ENCODE measurements at regions not wholly inside any gene's neighbourhood (a gene's known extent, or its start where the extent isn't known, plus 50 kb on each side); places are given as distances from the start of the nearest gene placed in this dataset.
"Not testable (repeated sequence)": the region's sequence is repeated elsewhere in the genome, so short reads cannot be mapped to it uniquely, and the experiment has no call there.

DNA sequence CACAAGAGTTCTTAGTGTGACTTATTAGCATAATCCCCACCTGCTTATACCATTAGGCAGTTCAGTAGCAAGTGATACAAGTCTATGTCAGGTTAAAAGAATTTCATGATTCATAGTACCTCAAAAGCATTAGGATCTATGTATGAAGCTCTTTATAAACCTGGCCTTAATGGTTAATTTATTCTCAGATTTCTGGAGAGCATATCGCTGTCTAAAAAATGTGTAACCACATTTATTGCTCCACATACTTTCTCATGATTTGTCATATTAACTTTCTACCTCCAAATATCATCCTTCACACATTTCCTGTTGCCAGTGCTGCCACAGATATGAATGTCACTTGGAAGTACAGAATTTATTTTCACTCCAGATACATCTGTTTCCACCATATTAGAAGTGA, 332.8 kb upstream of the MAP2 start:
- DNase-seq, result no peak

DNA sequence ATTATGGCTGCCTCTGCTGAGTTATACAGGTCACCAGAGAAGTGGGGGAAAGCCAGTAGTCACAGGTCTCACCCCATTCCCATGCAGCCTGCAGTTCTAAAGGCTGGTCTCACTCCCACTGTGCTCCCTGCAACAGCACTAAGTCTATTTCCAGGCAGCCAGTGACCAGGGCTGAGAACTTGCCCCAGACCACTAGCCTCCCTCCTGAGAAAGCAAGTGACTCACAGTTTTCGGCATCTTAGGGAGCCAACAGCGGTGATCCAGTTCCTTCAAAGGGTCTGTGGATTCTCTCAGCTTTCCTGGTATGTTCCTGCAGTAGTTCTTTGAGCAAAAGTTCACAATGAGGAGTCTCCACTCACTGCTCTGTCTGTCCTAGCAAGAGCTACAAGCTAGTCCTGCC, 329.6 kb upstream of the MAP2 start:
- DNase-seq, result no peak

DNA sequence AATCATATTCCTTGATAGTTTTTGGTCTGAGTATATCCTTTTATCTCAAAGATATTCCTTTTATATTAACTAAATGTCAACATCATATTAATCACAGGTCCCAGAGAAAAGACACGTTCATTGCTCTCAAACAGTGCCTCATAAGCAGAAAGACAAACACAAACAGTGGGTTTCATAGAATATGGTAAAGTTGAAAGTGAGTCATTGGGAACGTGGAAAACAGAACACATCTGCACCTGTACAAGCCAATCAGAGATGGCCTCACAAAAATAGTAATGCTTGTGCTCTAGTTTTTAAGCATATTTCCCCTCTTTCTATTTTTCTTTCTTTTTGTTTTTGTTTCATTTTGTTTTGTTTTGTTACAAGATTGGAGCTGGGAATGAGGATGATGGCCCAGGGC, 328.4 kb upstream of the MAP2 start:
- no peak for DNase-seq

DNA sequence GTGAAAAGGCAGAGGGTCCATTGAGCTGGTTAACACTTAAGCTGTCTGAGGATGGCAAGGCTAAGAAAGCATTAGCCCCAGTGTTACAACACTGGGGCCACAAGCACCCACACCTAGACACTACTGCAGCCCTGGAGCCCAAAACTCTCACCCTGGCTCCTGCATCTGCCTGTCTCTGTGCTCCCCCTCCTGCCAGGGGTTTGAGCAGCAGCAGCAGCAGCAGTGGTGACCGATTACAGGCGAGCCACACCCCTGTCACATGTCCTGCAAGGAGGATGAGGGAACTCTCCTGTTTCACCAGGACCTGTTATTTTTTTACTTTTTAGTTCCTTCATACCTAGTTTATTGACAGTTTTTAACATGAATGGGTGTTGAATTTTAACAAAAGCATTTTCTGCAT, 326.7 kb upstream of the MAP2 start:
- no peak for DNase-seq

DNA sequence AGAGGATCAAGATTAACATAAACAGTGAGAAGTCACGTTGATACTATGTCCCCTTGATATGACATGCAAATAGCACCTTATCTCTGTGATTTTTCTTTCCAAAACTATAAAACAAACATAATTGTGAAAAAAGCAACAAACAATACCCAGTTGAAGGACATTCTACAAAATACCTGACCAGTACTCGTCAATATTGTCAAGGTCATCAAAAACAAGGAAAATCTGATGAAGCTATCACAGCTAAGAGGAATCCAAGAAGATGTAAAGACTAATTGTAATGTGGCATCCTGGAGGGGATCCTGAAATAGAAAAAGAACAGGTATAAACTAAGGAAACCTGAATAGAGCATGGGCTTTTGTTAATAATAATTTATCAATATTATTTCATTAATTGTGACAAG, 321.5 kb upstream of the MAP2 start:
- DNase-seq, result no peak

DNA sequence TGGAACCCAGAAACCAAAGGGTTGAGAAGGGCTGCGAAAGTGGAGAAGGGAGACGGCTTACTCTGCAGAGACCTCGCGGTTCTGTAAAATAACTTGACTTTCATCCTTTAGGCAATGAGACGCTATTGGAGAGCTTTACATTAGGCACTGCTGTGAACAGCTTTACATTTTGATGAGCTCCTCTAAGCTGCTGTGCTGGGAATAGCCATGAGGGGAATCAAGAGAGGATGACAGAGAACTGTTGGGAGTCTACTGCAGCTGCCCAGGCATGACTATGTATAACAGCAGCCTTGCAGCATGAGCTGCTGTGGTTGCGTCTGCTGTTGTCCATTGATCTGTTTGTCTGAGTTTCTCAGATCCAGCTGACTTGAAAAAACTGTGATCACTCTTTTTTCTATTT, 310.8 kb upstream of the MAP2 start:
- no peak for DNase-seq

DNA sequence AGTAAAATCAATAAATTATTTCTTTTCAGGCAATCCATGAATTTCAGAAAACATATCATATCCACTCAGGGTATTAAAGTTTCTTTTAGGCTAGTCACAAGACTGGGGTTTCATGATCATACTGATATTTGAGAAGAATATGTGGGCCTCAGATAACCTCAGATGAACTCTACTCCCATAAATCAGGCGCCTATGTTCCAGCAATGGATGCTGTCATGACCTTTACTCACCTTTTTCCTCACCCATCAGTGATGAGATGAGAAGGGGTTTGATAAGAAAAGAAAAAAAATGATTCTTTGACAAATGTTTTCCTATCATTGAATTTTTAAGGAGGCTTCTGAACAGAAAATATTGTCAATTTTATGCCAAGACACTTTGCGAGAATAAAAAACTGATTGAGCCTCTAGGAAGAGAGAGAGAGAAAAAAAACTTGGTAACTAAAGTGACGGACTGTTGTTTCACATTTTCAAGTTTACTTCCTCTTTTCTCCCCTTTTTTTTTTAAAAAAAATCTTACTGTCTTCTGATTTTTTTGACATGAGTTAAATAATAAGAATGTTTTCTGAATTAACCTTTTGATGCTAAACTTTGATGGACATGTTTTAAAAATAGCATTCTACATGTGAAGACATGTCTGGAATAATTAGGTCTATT, 309.1 kb upstream of the MAP2 start:
- DNase-seq, result no peak

DNA sequence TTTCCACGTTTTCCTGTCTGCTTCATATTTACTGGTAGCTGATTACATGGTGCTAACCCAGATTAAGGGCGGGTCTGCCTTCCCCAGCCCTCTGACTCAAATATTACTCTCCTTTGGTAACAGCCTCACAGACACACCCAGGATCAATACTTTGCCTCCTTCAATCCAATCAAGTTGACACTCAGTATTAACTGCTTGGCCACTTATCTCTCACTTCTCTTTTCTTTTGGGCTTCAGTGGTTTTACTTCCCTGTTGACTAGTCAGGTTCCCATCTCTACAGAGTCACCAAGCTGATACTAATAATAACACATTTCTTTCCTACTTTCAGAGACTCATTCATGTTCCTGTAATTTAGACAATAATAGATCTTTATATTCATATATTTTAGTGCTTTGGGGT, 302.2 kb upstream of the MAP2 start:
- no peak for DNase-seq

DNA sequence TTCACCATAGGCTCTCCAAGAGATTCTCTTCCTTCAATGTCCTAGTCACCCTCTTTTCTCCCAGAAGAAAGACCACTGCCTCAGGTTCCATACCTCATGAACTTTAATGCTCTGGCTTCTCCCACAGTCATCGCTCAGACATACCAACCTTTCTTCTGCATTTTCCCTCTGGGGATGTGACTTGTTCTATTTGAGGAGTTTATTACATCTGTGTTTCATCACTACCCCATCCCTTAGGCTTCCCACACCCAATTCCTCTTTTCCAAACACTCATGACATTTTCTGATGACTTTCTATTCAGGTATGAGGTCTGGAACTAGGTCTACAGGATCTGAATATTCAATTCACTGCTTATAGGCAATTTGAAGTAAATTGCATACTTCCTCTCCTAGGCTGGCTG, 298.6 kb upstream of the MAP2 start:
- no peak for DNase-seq

DNA sequence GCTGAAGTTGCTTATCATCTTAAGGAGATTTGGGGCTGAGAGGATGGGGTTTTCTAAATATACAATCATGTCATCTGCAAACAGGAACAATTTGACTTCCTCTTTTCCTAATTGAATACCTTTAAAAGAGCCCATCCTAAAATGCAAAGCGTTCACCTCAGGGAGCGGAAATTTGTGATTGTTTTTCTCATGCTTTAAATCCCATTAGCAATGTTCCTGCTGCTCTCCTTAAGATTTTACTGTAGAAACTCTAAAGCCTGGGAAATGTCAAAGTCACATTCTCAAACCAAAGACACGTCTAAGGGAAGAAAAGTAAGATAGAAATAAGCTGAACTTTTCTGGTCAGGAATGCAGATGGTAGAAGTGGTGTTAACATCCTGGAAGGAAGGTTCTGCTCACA, 285.8 kb upstream of the MAP2 start:
- DNase-seq, result no peak

DNA sequence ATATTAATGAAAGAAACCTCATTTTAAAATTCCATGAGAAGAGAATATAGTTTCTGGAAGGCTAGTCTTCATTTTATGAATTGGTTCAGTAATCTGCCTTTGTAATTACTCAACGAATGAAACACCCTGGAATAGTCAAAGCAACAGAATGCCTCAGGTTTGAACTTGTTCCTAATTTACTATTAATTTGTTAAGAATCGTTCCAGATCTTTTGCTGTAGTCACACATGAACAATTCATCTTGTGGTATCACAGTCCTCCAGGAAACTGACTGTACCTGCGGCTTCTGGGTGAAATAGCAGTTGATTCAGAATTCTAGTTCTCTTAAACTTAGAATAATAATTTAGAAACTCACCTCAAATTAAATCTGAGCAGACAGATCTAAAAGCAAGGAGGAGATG, 282.7 kb upstream of the MAP2 start:
- DNase-seq, result no peak

DNA sequence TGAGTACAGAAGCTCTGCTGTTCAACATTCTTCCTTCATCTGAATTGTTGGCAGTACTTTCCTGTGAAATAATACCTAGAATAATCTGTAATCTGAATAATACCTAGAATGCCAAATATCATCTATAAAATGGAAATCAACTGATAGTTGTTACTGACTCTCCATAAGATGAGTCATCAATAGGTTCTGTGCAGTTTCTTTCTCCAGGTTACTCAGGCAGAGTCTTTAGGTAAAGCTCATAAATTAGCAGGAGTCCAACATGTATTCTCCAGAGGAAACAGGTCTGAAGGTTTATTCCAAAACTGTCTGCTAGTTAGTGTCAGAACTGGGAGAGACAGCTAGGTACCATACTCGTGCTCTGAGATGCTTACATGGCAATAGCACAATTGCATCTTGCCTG, 282.0 kb upstream of the MAP2 start:
- DNase-seq, result no peak

DNA sequence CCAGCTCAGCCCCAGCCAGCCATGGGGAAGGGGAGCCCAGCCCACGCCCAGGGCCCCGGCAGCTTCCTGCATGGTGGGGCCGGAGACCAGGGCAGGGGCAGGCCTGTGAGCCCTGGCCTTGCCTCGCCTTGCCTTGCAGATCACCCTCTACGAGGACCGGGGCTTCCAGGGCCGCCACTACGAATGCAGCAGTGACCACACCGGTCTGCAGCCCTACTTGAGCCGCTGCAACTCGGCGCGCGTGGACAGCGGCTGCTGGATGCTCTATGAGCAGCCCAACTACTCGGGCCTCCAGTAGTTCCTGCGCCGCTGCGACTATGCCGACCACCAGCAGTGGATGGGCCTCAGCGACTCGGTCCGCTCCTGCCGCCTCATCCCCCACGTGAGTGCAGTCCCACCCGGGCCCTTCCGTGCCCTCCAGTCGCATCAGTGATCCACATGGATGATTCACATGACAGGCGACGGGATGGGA, 278.6 kb upstream of the MAP2 start:
- DNase-seq, result not testable (repeated sequence)

DNA sequence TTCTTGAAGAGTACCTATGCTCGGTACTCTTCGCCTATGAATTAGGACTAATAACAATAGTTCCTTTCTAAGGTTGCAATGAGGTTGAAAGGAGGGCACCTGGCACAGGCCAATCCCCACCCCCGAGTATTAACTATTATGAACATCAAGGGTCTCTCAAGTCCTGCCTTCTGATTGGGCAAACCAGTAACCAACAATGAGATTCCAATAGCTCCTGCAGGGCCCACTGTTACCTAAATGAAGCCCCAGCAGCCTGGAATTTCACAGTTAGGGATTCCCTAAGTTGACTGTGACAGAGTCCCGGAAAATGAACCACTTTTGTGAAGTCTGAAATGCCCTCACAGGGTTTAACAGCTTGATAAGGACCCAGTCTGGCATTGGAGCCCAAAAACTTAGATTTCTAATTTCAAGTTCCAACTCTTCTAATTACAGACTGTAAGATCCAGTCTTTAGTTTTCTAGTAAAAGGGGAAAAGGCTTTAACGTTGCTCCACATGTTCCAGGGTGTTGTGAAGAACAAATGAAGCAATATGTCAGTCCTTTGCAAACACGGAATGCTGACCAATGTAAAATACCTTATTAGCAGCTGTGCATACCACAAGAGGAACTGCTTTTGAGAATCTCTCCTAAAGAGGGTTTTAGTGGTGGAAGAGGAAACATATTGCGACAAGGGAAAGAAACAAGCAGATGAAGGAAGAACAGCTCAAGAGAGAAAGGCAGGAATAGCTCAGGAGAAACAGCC, 277.7 kb upstream of the MAP2 start:
- DNase-seq, result no peak

DNA sequence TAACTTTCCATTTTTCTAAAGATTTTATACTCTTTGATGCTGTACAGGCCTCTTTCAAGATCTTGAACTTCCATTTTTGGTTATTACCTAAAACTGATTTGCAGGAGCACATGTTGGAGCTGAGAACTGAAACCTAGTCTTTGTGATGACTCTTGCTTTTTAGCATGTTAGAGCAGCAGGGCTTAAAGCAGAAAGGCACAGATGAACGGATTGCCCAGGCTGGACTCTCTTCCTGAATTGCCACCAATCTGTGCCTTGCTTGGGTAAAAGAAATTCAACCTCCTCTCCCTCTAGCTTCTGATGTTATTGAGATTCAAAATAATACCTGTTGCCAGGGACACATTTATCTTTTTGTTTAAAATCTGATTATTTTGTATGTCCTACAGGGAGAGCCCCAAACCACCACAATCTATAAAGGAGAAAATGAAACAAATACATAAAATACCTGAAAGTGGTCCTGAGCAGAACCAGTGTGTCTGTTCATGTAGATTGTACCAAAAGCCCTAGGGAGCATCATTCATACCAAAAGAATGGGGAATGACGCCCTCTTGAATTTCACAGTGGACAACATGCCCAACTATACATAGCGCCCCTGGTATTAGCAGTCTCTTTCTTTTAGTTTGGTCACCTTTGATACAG, 277.0 kb upstream of the MAP2 start:
- DNase-seq, result no peak

DNA sequence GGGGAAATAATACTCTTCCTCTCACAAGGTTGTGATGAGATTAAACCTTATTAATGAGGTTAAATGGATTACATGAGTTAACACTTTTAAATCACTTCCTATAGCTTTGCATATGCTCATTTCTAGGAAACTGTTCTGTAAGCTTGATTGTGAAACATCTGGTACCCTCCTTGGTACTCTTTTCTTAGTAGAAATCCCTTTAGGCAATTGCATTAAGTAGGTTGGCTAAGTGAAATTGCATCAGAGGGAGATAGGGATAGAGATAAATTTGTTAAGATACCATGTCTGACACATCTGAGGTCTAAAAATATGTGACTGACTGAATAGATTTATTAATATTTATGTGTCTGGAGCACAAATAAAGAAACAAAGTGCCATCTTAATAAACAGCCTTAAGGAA, 275.9 kb upstream of the MAP2 start:
- no peak for DNase-seq

DNA sequence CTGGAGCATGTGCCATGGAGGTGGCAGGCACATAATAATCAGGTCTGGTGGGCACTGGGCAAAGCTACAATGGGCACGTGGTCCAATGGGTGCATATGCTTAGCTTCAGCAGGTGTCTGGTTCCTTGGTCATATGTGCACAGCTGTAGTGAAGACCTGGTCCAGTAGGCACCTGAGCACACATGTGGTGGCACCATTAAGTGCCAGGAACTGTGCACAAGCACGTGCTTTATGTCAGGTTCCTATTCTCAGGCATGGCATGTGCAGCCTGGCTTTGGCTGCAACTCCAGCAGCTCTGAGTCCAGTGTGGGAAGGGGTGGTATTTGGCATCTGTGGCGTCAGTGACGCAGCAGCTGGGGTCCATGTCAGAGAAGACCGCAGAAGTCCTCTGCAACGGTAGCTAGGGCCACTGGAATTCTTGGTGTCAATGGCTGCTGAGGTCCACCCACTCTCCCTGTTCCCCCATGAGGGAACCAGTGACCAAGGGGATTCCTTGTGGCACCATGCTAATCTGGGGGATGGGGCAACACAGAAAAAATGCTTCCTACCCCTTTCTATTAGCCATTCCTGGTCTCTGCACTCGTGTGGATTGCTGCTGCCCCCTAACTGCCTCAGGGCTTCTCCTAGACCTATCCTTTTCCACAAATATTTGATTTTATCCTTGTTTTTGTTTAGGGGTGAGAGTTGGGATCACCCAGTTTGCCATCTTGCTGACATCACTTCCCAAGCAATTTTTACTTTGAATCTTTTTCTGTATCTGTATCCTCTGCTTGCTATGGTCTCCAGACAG, 262.9 kb upstream of the MAP2 start:
- DNase-seq, result no peak

DNA sequence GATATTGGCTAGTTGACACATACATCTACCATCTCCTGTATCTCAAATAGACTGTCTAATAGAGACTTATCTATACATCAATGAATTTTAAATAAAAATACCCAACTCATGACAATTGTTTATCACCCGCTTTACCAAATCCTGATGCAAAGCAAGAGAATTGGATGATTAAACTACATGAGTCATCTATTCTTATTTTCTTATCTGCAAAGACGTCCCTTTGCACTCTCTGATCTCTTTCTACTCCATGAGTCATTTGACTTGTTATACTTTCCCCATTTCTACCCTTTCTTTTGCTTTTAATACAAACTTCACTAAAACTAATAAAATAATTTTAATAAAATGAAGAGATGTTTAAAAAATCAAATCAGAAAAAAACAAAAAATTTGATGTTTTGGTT, 261.7 kb upstream of the MAP2 start:
- DNase-seq, result no peak

DNA sequence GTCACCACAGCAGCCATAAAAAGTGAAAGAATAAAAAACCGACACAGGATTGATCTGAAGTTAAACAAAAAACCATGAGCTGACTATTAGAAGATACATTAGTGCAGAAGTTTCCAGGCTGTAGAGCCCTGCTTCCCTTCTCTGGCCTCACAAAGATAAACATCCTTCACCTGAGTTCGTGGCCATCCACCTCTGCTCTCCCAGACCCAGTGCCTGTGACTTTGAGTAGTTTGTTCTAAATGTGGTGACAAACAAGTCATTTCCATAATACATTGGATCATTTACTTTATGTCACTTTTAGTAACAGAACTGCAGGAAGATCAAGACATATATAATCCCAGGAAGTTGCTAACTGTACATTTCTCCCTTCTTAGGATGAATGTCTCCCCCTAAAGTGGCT, 241.9 kb upstream of the MAP2 start:
- DNase-seq, result no peak

DNA sequence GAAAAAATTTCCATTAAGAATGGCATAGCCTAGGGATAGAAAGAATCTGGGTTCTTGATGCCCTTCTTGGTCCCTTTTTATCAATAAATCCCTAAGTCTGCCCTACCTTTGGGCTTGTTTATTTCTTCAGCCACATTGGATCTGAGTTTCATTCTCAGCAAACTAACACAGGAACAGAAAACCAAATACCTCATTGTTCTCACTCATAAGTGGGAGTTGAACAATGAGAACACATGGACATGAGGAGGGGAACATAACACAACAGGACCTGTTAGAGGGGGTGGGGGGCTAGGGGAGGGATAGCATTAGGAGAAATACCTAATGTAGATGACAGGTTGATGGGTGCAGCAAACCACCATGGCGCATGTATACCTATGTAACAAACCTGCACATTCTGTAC, 237.0 kb upstream of the MAP2 start:
- DNase-seq, result not testable (repeated sequence)

DNA sequence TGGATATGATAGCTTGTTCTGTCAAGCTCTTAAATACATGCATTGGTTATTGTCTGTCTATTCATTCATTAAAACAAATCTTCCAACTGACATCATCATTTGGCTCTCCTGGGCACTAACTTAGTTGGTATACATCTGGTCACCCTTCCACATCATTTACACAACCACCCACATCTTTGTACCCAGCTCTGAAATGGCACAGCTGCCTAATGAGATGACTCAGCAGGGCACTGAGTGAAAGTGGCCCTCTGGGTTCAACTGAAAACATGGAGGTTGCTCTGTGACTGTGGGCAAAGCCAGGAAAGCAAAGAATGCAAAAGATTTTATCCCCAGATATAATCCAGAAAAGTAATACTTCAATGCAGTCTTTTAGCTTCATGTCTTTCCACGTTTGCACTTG, 234.0 kb upstream of the MAP2 start:
- no peak for DNase-seq

DNA sequence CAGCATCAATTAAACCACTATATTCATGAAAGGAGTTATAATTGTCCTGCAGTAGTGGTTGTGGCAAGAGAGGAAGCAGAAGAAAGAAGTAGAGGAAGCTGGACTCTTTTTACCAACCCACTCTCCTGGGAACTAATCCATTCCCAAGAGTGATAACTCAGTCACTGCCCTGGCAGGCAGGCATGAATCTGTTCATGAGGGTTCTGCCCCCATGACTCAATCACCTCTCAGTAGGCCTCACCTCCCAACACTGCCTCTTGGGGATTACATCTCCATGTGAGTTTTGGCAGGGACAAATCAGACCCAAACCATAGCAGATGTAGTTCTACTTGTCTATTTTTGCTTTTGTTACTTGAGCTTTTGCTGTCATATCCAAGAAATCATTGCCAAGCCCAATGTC, 232.7 kb upstream of the MAP2 start:
- DNase-seq, result no peak

DNA sequence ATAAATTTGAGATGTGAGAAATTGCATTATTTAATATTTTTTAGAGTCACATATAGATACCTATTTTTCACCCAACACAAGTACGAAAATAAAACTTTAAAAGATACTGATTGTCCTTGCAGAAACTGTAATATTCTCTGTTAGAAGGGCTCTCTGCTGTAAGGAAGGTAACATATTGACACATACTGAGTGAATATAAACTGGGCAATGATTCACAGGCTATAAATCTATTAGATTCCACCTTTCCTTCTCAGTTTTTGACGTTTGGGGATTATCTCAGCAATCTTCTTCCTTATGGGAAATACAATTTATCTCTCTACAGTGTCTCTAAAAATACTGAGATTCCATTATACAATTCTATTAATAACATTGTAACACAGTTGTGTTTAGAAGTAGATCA, 229.1 kb upstream of the MAP2 start:
- no peak for DNase-seq

DNA sequence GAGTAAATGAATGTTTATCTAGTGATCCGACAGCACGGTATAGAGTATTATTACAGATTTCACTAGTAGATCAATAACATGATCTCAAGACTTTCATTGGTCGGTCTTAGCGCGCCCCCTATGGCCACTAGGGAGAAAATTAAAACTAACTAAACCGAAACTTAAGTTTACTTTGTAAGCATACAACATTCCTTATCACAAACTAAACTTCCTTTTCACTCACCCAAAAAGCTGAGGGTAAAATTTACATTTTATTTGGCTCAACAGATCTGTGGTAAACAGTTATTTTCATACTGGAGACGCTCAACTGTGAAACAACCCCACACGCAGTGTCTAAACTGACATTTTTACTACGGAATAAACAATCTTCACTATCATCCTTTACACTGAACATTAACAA, 215.6 kb upstream of the MAP2 start:
- no peak for DNase-seq
